GM20000 (cell line): ENCODE measurements at regions not wholly inside any gene's neighbourhood (a gene's known extent, or its start where the extent isn't known, plus 50 kb on each side); places are given as distances from the start of the nearest gene placed in this dataset.

Experiments
- DNase-seq: peaks from one replicate; pipeline ENCODE4 v3.0.0; 2012; ENCODE audit warnings: low spot score
- CTCF ChIP-seq: IDR thresholded peaks from 2 replicates; pipeline ENCODE4 v1.5.1; 2012; ENCODE audit warnings: mild to moderate bottlenecking, control low read depth; ENCODE audit errors: extremely low read depth, missing control alignments

- TF ChIP-seq CTCF, result no peak
- DNase-seq, result no peak
Measured at GRCh38 chr10:89942217-89942616, 240.8 kb downstream of the KIF20B start.

- no peak for TF ChIP-seq CTCF
- DNase-seq, result no peak
Measured at GRCh38 chr10:89944138-89944537, 242.7 kb downstream of the KIF20B start.

GRCh38 chr10:89946106-89946505 lies 244.7 kb downstream of the KIF20B start:
- no peak for DNase-seq
- TF ChIP-seq CTCF, result no peak

- no peak for DNase-seq
- no peak for TF ChIP-seq CTCF
Measured at GRCh38 chr10:89949496-89949895, 248.1 kb downstream of the KIF20B start.

- TF ChIP-seq CTCF, result no peak
- DNase-seq, result no peak
Measured at GRCh38 chr10:89952325-89952724, 250.9 kb downstream of the KIF20B start.

- no peak for DNase-seq
- no peak for TF ChIP-seq CTCF
Measured at GRCh38 chr10:89952751-89953150, 251.4 kb downstream of the KIF20B start.

GRCh38 chr10:89954061-89954460 lies 252.7 kb downstream of the KIF20B start:
- DNase-seq, result no peak
- no peak for TF ChIP-seq CTCF
